ENCODE measurements at regions not wholly inside any gene's neighbourhood (a gene's known extent, or its start where the extent isn't known, plus 50 kb on each side); places are given as distances from the start of the nearest gene placed in this dataset.

GRCh38 chr3:168273036-168273435 is 177.3 kb upstream of the GOLIM4 start:
- TF ChIP-seq CTCF (conservative IDR thresholded peaks at IDR 0.05) = no peak
- TF ChIP-seq ZFX (IDR thresholded peaks at IDR 0.05) = no peak
